HG03457 (cell line): ENCODE measurements at regions not wholly inside any gene's neighbourhood (a gene's known extent, or its start where the extent isn't known, plus 50 kb on each side); places are given as distances from the start of the nearest gene placed in this dataset.

Source experiments
- ATAC-seq: cut with Tn5 transposase; IDR thresholded peaks from one replicate; pipeline ENCODE4 v1.9.1; 2021; ENCODE audit warnings: moderate number of reproducible peaks; ENCODE audit not compliant: unreplicated experiment

DNA sequence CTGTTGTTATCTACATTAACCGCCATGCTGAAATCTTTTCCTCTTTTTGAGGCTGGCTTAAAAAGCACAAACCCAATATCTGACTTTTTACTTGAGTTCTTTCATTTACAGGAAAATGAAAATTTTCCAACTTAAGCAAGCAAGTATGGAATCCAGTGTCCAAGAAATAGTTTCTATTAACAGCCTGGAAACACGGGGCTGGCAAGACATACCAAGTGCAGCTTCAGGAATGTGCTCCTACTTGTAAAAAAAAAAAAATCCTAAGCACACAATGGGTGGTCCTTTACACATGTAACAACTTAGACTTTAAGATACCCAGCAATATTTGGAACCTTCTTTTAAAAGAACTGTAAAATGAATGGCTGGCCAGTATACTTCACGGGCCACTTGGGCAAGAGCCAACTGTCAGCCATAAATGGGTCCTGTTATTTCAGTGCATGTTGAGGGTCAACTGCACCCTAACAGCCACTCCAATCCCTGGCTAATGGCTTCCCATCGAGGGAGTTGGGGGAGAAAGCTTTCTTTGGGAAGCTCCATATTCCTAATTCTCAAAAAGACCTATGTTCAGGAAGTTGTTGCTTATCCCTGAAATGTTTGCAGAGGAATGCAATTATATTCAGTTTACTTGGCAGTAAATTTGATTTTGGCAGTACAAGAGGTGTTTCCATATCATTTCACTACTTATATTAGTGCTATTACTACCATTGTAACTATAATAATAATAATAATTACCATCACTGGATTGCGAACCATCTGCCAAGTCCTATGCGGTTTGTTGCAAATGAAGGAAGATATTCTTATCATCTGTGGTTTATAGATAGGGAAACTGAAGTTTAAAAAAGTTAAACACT lies 236.4 kb upstream of the TMEM72 start:
- no peak for ATAC-seq

DNA sequence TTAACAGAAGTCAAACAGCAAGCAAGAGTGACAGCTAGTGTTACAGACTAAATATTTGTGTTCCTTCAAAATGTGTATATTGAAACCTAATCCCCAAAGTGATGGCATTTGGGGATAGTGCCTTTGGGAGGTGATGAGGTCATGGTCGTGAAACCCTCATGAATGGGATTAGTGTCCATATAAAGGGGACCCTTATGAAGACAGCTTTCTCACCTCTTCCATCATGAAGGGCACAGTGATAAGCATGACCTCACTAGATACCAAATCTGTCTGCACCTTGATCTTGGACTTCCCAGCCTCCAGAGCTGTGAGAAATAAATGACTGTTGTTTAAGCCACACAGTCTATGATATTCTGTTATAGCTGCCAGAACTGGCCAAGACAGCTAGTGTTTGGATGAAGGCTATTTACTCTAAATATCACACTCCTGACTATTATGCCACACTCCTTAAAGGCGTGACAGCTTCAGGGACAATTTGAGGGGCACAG lies 235.7 kb upstream of the TMEM72 start:
- no peak for ATAC-seq

DNA sequence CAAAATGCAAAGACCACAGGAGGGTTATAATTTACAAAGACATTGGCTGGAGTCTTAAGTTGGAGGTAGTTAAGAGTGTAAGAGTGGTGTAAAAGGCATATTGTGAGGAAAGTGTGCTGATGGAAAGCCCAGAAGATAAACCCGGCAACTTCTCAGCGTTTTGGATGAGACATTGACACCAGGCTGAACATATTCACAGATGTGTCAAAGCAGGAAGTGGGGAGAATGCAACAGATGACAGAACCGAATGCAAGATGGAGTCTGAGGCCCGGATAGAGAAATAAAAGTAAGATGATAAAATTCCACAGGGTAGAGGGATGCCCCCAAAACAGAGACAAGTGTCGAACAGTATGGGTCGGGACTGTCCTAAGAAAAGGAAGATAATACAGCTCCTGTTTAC lies 230.4 kb upstream of the TMEM72 start:
- no peak for ATAC-seq

DNA sequence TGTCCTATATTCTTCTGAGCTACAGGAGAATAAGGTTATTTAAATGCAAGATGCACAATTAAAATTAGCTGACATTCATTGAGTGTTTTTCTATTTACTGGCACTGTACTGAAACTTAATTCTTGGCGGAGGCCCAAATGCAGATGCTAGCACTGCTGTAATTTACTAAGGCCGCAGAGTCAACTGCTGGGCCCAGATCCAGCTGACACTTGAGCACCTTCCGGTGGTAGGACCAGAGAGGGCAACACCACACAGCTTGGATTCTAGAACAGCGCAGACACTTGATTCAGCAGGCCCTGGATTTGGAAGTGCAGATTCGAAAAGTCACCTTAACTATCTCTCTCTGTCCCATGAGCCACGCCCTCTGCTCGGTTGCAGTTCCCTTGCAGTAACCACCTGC lies 228.6 kb upstream of the TMEM72 start:
- ATAC-seq: no peak

DNA sequence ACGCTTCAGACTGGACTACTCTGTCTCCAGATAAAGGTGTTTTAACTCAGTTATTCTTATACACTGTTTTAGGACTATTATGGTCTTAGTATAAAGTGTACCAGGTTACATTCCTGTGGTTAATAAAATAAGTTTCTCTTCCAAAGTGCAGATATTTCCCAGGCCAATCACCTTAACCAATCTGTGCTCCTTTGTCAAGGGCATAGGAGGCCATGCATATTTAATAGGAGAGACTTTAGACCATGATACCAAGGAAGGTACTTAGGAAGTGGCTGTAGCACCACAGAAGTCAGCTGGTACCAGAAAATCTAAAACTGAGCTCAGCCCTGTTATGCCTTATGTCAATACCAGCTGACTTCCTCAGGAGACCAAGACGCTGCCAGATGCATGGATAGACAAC lies 226.5 kb upstream of the TMEM72 start:
- no peak for ATAC-seq

DNA sequence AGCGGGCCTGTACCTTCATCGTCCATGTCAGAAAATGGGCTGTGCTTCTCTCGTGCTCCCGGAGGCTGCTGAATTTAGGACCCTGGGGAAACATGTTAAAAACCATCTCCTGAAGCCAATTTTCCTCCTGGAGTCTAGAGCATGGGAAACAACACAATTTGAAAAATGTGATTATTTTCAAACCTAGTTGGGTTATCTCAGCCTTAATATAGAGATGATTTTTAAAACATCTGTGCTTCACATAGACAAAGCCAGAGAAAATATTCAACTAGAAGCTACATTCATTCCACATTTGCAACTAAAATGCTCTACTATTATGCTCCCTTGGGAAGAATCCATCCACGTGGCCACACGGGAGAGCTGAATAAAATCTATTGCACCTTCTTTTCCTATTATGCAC lies 225.9 kb upstream of the TMEM72 start:
- no peak for ATAC-seq

DNA sequence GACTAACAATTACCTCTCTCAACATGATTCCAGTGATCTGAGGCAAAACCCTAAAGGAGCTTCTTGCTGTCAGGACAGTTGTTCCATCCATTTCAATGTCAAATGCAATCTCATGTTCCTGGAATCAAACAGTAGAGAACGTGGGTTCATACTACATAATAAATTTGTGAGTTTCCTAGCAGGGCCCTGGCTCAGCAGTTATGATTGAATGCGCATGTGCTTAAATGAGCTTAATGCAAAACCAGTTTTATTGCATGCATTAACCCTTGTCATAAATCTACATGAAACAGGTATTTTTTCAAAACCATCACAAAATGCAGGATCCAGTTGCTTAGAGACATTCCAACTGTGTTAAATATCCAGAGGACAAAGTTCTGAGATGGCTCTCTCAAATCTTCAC lies 225.4 kb upstream of the TMEM72 start:
- no peak for ATAC-seq

DNA sequence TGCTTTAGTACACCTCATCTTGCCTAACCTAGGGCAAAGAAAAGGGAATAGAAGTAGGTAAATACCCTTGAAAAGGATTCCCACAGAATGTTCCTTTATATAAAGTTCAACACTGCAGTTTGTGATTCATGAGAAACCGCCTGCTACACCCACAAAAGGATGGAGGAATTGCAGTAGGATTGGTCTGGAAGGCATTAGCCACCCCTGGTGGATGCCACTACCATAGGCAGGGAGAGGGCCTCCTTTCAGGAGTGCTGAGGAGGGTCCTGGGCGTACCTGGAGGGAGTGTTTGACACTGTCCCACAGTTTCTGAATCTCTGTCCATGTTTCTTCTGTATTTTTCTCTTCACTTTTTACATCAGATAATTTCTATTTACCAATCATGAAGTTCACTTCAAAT lies 221.8 kb upstream of the TMEM72 start:
- no peak for ATAC-seq

DNA sequence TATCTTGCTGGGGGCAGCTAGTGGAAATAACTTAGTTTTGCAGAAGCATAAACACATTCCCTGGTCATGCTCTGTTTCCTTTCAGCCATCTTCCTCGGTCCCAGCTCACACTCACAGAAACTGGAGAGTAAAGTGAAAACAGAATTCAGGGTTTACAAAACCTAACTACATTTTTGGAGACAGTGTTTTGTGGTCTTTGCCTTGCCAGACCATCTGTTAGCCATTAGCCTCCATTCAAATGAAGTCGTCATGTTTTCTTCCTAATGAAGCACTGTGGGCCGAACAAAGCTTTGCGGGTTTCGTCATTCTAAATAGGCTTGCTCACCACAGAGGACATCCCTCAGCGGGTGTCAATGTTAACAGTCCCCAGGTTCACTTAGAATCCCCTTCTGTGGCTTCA lies 214.6 kb upstream of the TMEM72 start:
- no peak for ATAC-seq

DNA sequence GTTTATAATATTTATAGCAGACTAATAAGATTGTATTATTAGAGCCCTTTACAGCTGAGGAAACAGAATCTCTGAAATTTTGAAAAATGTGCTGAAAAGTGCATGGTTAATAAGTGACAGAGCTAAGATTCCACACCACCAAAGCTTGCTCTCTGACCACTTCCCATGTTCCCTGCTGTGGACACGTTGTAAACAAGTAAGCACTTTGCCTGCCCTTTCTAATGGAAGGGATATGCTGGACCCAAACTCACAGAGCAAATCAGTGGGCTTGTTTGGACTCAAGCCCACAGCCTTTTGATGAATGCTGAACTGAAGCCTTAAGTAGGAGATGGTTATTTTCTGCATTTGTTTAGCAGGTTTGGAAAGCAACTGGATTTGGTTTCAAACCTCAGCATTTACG lies 214.0 kb upstream of the TMEM72 start:
- ATAC-seq: no peak

DNA sequence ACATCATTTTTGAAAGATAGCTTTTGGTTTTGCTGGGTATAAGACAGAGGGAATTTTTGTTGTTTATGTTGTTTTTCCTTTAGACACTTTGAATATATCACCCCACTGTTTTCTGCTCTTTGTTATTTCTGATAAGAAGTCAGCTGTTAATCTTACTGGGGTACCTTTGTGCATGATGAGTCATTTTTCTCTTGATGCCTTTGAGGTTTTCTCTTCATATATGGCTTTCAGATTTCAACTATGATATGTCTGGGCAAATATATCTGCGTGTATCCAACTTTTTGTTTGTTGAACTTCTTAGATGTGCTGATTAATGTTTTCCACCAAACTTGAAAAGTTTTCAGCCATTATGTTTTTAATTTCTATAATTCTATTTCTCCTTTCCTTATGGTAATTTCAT lies 208.6 kb upstream of the TMEM72 start:
- no peak for ATAC-seq

DNA sequence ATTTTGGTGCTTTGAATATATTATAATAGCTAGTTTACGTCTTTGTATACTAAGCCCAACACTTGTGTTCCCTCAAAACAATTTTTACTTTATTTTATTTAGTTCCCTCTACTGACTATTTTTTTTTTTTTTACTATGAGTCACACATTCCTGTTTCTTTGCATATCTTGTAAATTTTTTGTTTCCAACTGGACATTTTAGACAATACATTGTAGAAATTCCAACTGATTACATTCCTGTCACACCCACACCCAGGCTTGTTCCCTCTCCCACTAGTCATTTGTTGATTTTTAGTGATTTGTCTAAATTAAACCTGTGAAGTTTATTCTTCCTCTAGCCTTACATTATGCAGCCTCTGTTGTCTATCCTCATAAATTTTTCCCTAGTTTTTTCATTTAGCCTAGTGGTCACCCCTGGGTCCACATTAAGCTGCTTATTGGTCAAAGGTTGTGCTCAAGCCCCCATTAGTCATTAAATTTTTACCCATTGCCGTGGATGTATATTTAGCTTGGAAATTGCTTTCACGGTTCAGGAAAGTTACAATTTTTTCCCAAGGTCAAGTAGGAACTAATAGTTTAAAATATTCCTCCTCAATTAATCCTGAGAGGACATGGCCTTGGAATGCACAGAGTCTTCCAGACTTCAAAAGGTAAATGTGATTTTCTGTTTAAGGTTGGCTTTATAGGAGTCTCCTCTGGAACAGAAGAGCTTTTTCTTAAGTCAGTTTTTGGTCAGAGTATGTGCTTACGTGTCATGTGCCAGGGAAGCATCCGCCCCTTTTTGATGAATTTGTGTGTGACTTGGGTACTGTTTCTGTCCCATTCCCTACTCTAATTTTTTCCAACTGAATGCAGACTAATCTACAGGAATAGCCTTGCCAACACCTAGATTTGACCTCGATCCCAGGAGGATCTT lies 207.6 kb upstream of the TMEM72 start:
- ATAC-seq: no peak

DNA sequence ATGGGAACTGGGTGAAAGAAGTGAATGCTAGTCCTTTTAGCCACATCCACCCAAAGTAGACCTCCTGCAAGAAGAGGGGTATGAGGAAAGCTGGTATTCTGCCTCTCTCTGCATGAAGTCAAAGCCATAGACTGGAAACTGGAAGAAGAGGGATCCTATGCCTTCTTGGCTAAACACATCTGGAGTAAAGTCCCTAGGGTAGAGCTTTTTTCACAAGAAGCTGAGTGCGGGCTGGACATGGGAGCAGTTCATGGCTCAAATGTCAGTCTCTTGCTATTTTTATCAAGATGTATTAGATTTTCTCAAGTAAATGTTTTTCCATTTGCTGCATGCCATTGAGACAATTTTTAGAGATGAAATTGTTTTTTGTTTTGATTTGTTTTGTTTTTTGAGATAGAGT lies 206.5 kb upstream of the TMEM72 start:
- no peak for ATAC-seq

DNA sequence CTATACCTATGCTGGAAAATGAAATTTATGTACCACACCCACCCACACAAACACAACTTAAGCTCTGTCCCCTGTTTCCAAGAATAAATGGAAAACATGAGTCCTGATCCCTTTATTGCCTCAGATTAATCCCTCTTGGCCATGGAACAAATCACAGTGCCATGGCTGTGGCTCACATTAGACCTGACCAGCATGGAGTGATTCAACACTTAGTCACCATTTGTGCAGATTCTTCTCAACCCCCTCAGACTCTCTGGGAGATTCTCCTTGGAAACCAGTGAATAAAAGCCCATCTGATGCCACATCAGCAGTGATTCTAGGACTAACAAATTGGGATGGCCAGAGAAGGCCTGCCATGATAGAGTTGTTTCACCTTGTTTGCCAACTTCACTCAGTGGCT lies 204.4 kb upstream of the TMEM72 start:
- no peak for ATAC-seq

DNA sequence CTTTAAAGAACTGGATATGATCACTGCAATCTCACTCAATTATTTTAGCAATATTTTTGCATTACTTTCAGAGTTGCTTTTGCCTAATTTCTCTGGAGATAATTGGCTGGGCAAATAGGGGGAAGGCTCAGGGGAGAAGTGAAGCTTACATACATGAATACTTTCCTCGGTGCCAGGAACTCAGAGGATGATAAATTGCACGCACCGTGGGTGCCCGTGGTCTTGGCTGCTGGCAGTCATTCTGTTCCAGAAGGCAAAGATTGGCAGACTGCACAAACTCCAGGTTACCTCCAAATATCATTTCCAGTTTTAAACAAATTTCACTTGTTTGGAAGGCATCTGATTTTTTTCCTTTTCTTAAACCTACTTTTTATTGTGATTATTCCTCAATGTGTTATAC lies 197.8 kb upstream of the TMEM72 start:
- ATAC-seq: no peak

DNA sequence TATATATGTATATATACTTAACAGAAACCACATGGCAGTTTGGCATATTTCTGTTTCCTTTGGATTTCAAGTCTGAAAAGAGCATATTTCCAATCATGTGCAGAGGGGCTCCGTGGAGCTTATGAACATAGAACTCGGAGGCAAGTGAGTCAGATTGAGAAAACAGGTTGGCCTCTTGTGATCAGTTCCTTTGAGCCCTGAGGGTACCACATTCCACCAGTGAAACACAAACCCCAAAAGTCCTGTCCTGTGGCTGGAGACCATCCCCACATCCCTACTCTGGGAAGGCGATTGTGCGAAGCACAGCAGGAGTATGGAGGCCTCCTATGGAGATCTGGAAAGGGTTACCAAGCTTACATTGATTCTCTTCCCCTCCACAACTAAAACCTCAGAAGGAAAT lies 196.7 kb upstream of the TMEM72 start:
- ATAC-seq: no peak

DNA sequence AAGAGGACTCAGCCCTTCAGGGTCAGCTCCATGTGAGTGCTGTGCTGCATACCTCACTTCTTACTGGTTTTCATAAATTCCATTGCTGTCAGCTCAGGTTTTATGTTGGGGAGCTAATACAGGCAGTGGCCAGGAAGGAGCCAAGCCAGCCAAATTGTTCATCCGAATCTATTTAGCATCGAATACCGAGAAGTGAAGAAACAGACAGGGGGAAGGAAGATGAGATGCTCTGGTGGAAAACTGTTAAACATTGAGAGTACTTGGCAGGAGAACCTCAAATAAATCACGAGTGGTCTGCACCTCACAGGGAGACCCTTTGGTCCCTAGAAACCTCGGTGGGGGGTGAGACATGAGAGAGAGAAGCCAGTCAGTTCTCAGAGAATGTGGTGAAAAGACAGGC lies 196.0 kb upstream of the TMEM72 start:
- ATAC-seq: no peak

DNA sequence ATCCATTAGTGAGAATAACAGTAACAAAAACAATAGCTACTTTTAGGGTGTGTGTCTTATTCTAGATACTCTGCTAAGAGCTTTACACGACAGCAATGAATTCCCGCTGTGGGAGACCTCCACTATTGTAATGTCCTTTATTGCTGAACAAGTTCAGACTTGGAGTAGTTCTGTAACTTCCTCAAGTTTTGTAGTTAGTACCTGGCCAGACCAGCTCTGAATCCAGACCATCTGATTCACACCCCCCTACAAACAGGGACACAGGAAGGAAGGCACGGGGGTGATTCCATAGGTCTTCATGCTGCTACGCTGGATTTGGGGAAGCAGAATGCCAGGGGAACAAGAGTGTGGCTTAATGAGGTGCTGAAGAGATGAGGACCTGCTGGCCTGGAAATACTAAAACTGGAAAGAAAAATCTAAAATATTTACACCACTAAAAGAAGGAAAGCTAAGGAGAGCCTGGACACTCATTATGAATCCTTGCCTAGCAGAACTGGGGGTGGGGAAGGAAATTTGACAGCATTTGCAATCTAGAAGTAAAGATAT lies 194.6 kb upstream of the TMEM72 start:
- ATAC-seq: no peak

DNA sequence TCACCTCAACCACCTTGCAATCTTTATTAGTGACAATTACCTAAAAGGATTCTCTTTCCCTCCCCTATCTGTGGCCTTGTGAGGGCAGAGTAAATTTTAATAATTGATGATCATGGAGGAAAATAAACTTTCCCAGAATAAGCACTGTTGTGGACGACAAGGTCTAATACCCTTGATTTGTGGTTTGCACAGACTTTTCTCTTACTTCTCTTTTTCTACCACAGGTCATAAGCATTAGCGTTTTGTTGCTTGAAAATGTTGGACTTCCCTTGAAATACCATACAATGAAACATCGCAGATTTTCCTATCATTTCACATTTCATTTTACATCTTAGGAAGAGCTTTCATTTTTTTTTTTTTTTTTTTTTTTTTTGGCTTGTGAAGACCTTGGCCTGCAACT lies 188.1 kb upstream of the TMEM72 start:
- ATAC-seq: no peak

DNA sequence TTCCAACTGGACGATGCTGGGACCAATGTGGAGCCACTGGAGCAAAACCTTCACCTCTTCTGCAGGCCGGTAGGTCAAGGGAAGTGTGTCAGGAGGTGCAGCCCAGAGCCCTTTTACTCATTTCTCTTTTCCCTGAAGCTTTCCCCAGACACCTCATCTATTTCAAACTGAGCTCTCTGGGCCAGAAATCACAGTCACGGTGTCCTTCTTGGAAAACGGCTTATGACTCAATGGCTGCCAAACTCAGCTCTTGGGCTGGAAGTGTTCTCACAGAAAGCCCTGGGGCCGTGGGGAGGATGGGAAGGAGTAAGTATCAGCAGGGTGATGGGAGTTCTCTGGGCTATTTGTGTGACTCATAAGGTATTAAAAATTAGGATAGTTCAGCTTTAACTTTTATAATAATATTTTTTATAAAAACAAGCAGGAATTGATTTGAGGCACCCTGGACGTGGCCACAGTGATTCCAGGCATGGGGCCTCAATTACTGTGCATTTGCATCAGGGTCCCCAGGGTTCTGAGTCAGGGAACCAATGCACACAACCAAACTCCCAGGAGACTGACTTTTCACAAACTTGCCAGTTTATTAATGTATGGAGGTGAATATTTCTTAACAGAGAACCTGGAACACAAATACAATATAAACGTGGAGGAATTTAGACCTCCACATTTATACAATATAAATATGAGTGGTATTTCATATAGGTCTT lies 187.4 kb upstream of the TMEM72 start:
- no peak for ATAC-seq
